DND-41 (cell line): ENCODE measurements at regions not wholly inside any gene's neighbourhood (a gene's known extent, or its start where the extent isn't known, plus 50 kb on each side); places are given as distances from the start of the nearest gene placed in this dataset.

Experiments used
- EZH2 ChIP-seq: IDR thresholded peaks from 3 replicates; pipeline ENCODE4 v1.6.1; 2012; ENCODE audit warnings: borderline replicate concordance, low read depth, mild to moderate bottlenecking, moderate library complexity, low read length, inconsistent platforms; ENCODE audit not compliant: severe bottlenecking
- TF ChIP-seq, protein P1 (sequence below): IDR thresholded peaks from 2 replicates; pipeline ENCODE4 v1.5.1; 2012; ENCODE audit warnings: borderline replicate concordance, low read length, moderate library complexity, mild to moderate bottlenecking; ENCODE audit not compliant: poor library complexity, severe bottlenecking; ENCODE audit errors: extremely low read depth

DNA sequence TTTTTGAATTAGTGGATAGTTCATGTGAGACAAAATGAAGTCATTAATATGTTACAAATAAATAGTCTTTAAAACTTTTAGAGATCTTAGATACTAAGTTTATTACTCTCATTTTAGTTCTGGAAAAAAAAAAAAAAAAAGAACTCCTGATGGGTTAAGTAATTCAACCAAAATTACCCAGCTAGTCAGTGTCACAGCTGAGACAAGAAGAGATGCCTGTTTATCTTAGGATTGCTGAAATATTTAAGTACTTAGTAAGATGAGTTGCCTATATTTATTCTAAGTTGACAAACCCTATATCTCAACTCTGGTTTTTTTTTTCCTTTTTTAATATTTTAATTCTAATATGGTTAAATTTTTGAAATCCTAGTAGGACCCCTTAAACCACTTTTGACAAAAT lies 781.0 kb upstream of the LRRN3 start:
- TF ChIP-seq, protein P1, sequence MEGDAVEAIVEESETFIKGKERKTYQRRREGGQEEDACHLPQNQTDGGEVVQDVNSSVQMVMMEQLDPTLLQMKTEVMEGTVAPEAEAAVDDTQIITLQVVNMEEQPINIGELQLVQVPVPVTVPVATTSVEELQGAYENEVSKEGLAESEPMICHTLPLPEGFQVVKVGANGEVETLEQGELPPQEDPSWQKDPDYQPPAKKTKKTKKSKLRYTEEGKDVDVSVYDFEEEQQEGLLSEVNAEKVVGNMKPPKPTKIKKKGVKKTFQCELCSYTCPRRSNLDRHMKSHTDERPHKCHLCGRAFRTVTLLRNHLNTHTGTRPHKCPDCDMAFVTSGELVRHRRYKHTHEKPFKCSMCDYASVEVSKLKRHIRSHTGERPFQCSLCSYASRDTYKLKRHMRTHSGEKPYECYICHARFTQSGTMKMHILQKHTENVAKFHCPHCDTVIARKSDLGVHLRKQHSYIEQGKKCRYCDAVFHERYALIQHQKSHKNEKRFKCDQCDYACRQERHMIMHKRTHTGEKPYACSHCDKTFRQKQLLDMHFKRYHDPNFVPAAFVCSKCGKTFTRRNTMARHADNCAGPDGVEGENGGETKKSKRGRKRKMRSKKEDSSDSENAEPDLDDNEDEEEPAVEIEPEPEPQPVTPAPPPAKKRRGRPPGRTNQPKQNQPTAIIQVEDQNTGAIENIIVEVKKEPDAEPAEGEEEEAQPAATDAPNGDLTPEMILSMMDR, result no peak
- TF ChIP-seq EZH2, result no peak
